Thyroid gland (tissue), 4 donors: ENCODE measurements at regions not wholly inside any gene's neighbourhood (a gene's known extent, or its start where the extent isn't known, plus 50 kb on each side); places are given as distances from the start of the nearest gene placed in this dataset.
"Not testable (repeated sequence)": the region's sequence is repeated elsewhere in the genome, so short reads cannot be mapped to it uniquely, and the experiment has no call there.

ENCODE experiments used
- DNase-seq, 2 donors: peaks; one replicate each; pipeline ENCODE4 v3.0.0-alpha.2; 2019
- H3K27ac ChIP-seq, 3 donors: fragments of 200-600 bp; sonication (generic); 1 replicate in 2 of 3; 2 replicates in 1 of 3; pipeline ENCODE4 v1.5.1; 2016 to 2019; ENCODE audit warnings: mild to moderate bottlenecking in 1 of 3, moderate library complexity in 1 of 3
- H3K27me3 ChIP-seq: fragments of 200-600 bp; sonication (generic); one replicate; pipeline ENCODE4 v1.5.1; 2019
- H3K36me3 ChIP-seq, 2 donors: fragments of 200-600 bp; sonication (generic); one replicate each; pipeline ENCODE4 v1.5.1; 2016 to 2019
- H3K4me1 ChIP-seq, 2 donors: fragments of 200-600 bp; sonication (generic); one replicate each; pipeline ENCODE4 v1.5.1; 2017 to 2019
- H3K4me3 ChIP-seq, 3 donors: fragments of 200-600 bp; sonication (generic); replicated peaks in 1 of 3; 1 replicate in 2 of 3; 2 replicates in 1 of 3; pipeline ENCODE4 v1.5.1; 2016; ENCODE audit warnings: mild to moderate bottlenecking in 1 of 3
- H3K9me3 ChIP-seq: fragments of 200-600 bp; sonication (generic); one replicate; pipeline ENCODE4 v1.5.1; 2017
- POLR2A ChIP-seq, 2 donors: fragments of 450-650 bp; IDR thresholded peaks; one replicate each; pipeline ENCODE4 v1.6.1; 2017; ENCODE audit warnings: antibody characterized with exemption in 2 of 2, mild to moderate bottlenecking in 2 of 2, moderate library complexity in 1 of 2
- WGBS, 2 donors: methylation state at CpG; one replicate each; pipeline ENCODE4 v1.1.5; 2017; 5-methylcytosine and 5-hydroxymethylcytosine counted together
- intact Hi-C: fragments of 100-400 bp; cut with DNase I; formaldehyde crosslinking; loops from one replicate; pipeline ENCODE4 v1.15.1; 2023
- TF ChIP-seq, protein P1 (sequence below), 6 experiments: fragments of 200-600 bp in 3 of 6; fragments of 450-650 bp in 3 of 6; sonication (generic) in 3 of 6; IDR thresholded peaks; one replicate each; pipeline ENCODE4 v1.5.1; 2016 to 2019; ENCODE audit warnings: antibody characterized with exemption in 6 of 6, mild to moderate bottlenecking in 2 of 6, inconsistent platforms in 1 of 6, moderate library complexity in 1 of 6

GRCh38 chr2:78260861-78261260 lies 738.7 kb upstream of the LRRTM4 start:
- TF ChIP-seq, protein P1, sequence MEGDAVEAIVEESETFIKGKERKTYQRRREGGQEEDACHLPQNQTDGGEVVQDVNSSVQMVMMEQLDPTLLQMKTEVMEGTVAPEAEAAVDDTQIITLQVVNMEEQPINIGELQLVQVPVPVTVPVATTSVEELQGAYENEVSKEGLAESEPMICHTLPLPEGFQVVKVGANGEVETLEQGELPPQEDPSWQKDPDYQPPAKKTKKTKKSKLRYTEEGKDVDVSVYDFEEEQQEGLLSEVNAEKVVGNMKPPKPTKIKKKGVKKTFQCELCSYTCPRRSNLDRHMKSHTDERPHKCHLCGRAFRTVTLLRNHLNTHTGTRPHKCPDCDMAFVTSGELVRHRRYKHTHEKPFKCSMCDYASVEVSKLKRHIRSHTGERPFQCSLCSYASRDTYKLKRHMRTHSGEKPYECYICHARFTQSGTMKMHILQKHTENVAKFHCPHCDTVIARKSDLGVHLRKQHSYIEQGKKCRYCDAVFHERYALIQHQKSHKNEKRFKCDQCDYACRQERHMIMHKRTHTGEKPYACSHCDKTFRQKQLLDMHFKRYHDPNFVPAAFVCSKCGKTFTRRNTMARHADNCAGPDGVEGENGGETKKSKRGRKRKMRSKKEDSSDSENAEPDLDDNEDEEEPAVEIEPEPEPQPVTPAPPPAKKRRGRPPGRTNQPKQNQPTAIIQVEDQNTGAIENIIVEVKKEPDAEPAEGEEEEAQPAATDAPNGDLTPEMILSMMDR (IDR thresholded peaks at IDR 0.05), result no peak
- no peak for TF ChIP-seq POLR2A (IDR thresholded peaks at IDR 0.05)
- H3K36me3 ChIP-seq, result no peaks in the 10 kb centered on the region
- no peaks in the 10 kb centered on the region for H3K9me3 ChIP-seq
- WGBS, 2 donors, result 19 to 40% methylated on average over 2 of the region's 2 CpGs
- H3K27ac ChIP-seq, result no peak overlapping the region
- DNase-seq, result no peak
- intact Hi-C loops, result no loop called here
- no peak overlapping the region for H3K4me3 ChIP-seq
- H3K27me3 ChIP-seq, result no peaks in the 10 kb centered on the region
- no peaks in the 10 kb centered on the region for H3K4me1 ChIP-seq

DNA sequence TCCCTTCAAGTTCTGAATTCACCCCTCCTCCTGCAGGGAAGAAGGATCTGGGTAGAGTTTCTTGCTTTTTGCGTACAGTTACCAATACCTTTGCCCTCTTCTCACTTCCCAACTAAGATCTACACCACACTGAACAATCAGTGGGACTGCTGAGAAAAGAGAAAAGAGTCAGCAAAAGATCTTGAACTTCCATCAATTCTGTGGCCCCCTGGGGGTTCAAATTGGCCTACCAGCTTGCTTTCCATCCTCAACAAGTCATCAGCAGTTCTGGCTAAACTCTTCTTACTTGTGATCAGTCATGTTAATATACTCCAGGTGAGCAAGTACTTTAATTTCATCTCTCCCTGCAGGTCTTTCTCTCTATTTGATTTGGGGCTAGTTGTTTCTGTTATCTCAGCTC lies 739.3 kb upstream of the LRRTM4 start:
- 63 to 68% methylated on average over 1 of the region's 1 CpG for WGBS, 2 donors
- H3K9me3 ChIP-seq, result no peaks in the 10 kb centered on the region
- no peak for DNase-seq
- intact Hi-C loops, result no loop called here
- no peak overlapping the region for H3K27ac ChIP-seq
- H3K4me3 ChIP-seq, result no peak overlapping the region
- no peaks in the 10 kb centered on the region for H3K27me3 ChIP-seq
- no peaks in the 10 kb centered on the region for H3K4me1 ChIP-seq
- TF ChIP-seq POLR2A (IDR thresholded peaks at IDR 0.05), result no peak
- TF ChIP-seq, protein P1 (IDR thresholded peaks at IDR 0.05), result no peak
- H3K36me3 ChIP-seq, result no peaks in the 10 kb centered on the region

- H3K4me3 ChIP-seq, H3K9me3 ChIP-seq, H3K27ac ChIP-seq, H3K27me3 ChIP-seq, intact Hi-C loops, H3K4me1 ChIP-seq, DNase-seq, H3K36me3 ChIP-seq: not testable (repeated sequence)
- WGBS, 2 donors, result 72 to 74% methylated on average over 9 to 10 of the region's 10 CpGs
Observed at GRCh38 chr2:78262089-78262488, 739.9 kb upstream of the LRRTM4 start.

- H3K4me1 ChIP-seq, result no peaks in the 10 kb centered on the region
- intact Hi-C loops, result no loop called here
- TF ChIP-seq POLR2A (IDR thresholded peaks at IDR 0.05), result no peak
- TF ChIP-seq, protein P1 (IDR thresholded peaks at IDR 0.05), result no peak
- H3K36me3 ChIP-seq, result no peaks in the 10 kb centered on the region
- 82 to 84% methylated on average over 2 of the region's 2 CpGs for WGBS, 2 donors
- no peak for DNase-seq
- H3K27me3 ChIP-seq, result no peaks in the 10 kb centered on the region
- H3K27ac ChIP-seq, result no peak overlapping the region
- H3K9me3 ChIP-seq, result no peaks in the 10 kb centered on the region
- no peak overlapping the region for H3K4me3 ChIP-seq
Observed at GRCh38 chr2:78262713-78263375, 740.7 kb upstream of the LRRTM4 start.

GRCh38 chr2:78263571-78263970 lies 741.4 kb upstream of the LRRTM4 start:
- Histone ChIP-seq H3K36me3 (no peaks in the 10 kb centered on the region), H3K9me3 (no peaks in the 10 kb centered on the region), H3K27ac (no peak overlapping the region), H3K4me1 (no peaks in the 10 kb centered on the region), H3K27me3 (no peaks in the 10 kb centered on the region), H3K4me3 (no peak overlapping the region)
- DNase-seq, result no peak
- no peak for TF ChIP-seq POLR2A (IDR thresholded peaks at IDR 0.05)
- TF ChIP-seq, protein P1 (IDR thresholded peaks at IDR 0.05), result no peak
- intact Hi-C loops, result no loop called here
- 64 to 78% methylated on average over 1 of the region's 1 CpG for WGBS, 2 donors
